ENCODE measurements at regions not wholly inside any gene's neighbourhood (a gene's known extent, or its start where the extent isn't known, plus 50 kb on each side); places are given as distances from the start of the nearest gene placed in this dataset.

GRCh38 chr7:79988653-79989052 is 146.0 kb upstream of the GNAI1 start:
- TF ChIP-seq GATA2 (IDR thresholded peaks at IDR 0.05; ENCODE audit: low read depth, low read length) (no peak), GATA3 (IDR thresholded peaks at IDR 0.05; ENCODE audit: low read depth, low read length) (no peak)

Measured in SH-SY5Y (cell line).